Stimulated activated naive CD8-positive, alpha-beta T cell treated with anti-CD3 and anti-CD28 coated beads, Interleukin-15, Interleukin-2, amounts not matched to agents 100 ng/mL and 50 ng/mL, for 24 hours (primary cell): ENCODE measurements at regions not wholly inside any gene's neighbourhood (a gene's known extent, or its start where the extent isn't known, plus 50 kb on each side); places are given as distances from the start of the nearest gene placed in this dataset.

ENCODE experiments used
- H3K27ac Mint-ChIP-seq: one replicate; pipeline ENCODE4 v1.8.0; 2021; ENCODE audit warnings: mild to moderate bottlenecking, mixed read lengths
- H3K27me3 Mint-ChIP-seq: one replicate; pipeline ENCODE4 v1.8.0; 2021; ENCODE audit warnings: mixed read lengths
- H3K36me3 Mint-ChIP-seq: one replicate; pipeline ENCODE4 v1.8.0; 2021; ENCODE audit warnings: low read depth, mixed read lengths
- H3K4me1 Mint-ChIP-seq: one replicate; pipeline ENCODE4 v1.8.0; 2021; ENCODE audit warnings: low read depth, mixed read lengths
- H3K4me3 Mint-ChIP-seq: one replicate; pipeline ENCODE4 v1.8.0; 2021; ENCODE audit warnings: mild to moderate bottlenecking, mixed read lengths
- H3K9me3 Mint-ChIP-seq: one replicate; pipeline ENCODE4 v1.8.0; 2021; ENCODE audit warnings: mixed read lengths

- Mint-ChIP-seq H3K36me3 (no peaks in the 10 kb centered on the region), H3K9me3 (peaks cover 26% of the 10 kb centered on the region), H3K4me3 (no peak overlapping the region), H3K4me1 (no peaks in the 10 kb centered on the region), H3K27me3 (peaks cover 8% of the 10 kb centered on the region), H3K27ac (no peak overlapping the region)
These were observed 270.5 kb upstream of the GYPC start for GRCh38 chr2:126385441-126385840.

DNA sequence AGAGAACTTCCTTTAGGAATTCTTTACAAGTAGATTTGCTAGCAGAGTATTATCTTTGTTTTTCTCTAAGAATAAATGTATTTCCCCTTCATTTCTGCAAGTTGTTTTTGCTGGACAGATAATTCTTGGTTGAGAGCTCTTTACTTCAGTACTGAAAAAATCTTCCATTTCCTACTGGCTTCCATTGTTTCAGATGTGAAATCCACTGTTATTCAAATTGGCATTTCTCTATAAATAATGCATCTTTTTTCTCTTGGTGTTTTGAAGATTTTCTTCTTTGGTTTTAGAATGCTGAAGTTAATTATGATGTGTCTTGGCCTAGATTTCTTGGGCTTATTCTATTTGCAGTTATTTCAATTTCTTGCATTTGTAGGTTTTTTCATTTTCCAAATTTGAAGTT lies 270.0 kb upstream of the GYPC start:
- no peak overlapping the region for H3K4me3 Mint-ChIP-seq
- H3K27me3 Mint-ChIP-seq, result peaks cover 8% of the 10 kb centered on the region

GRCh38 chr2:126389446-126389845 lies 266.5 kb upstream of the GYPC start:
- peaks cover 26% of the 10 kb centered on the region for H3K9me3 Mint-ChIP-seq
- no peaks in the 10 kb centered on the region for H3K36me3 Mint-ChIP-seq
- H3K4me1 Mint-ChIP-seq, result no peaks in the 10 kb centered on the region
- no peak overlapping the region for H3K27ac Mint-ChIP-seq
- H3K4me3 Mint-ChIP-seq, result no peak overlapping the region
- peaks cover 7% of the 10 kb centered on the region for H3K27me3 Mint-ChIP-seq

More for the DNA sequence above, 270.0 kb upstream of the GYPC start:
- Mint-ChIP-seq H3K27ac (no peak overlapping the region), H3K36me3 (no peaks in the 10 kb centered on the region), H3K9me3 (peaks cover 26% of the 10 kb centered on the region), H3K4me1 (no peaks in the 10 kb centered on the region)

- H3K9me3 Mint-ChIP-seq, result peaks cover 10% of the 10 kb centered on the region
- H3K4me1 Mint-ChIP-seq, result no peaks in the 10 kb centered on the region
- H3K27ac Mint-ChIP-seq, result no peak overlapping the region
- H3K36me3 Mint-ChIP-seq, result no peaks in the 10 kb centered on the region
- no peak overlapping the region for H3K4me3 Mint-ChIP-seq
- H3K27me3 Mint-ChIP-seq, result peaks cover 14% of the 10 kb centered on the region
These were observed 263.1 kb upstream of the GYPC start for GRCh38 chr2:126392889-126393288.

- Mint-ChIP-seq H3K27me3 (peaks cover 11% of the 10 kb centered on the region), H3K9me3 (no peaks in the 10 kb centered on the region), H3K4me1 (no peaks in the 10 kb centered on the region), H3K27ac (no peak overlapping the region), H3K4me3 (no peak overlapping the region), H3K36me3 (no peaks in the 10 kb centered on the region)
These were observed 257.0 kb upstream of the GYPC start for GRCh38 chr2:126399001-126399400.

- no peaks in the 10 kb centered on the region for H3K9me3 Mint-ChIP-seq
- H3K27ac Mint-ChIP-seq, result no peak overlapping the region
- H3K4me1 Mint-ChIP-seq, result no peaks in the 10 kb centered on the region
- H3K36me3 Mint-ChIP-seq, result no peaks in the 10 kb centered on the region
- no peak overlapping the region for H3K4me3 Mint-ChIP-seq
- H3K27me3 Mint-ChIP-seq, result peaks cover 4% of the 10 kb centered on the region
These were observed 252.8 kb upstream of the GYPC start for GRCh38 chr2:126403039-126403628.

- H3K36me3 Mint-ChIP-seq, result no peaks in the 10 kb centered on the region
- H3K4me3 Mint-ChIP-seq, result no peak overlapping the region
- H3K4me1 Mint-ChIP-seq, result no peaks in the 10 kb centered on the region
- no peaks in the 10 kb centered on the region for H3K9me3 Mint-ChIP-seq
- H3K27me3 Mint-ChIP-seq, result peaks cover 4% of the 10 kb centered on the region
- H3K27ac Mint-ChIP-seq, result no peak overlapping the region
These were observed 249.7 kb upstream of the GYPC start for GRCh38 chr2:126406267-126406666.

GRCh38 chr2:126408671-126409070 lies 247.3 kb upstream of the GYPC start:
- H3K4me1 Mint-ChIP-seq, result peaks cover 17% of the 10 kb centered on the region
- H3K27ac Mint-ChIP-seq, result no peak overlapping the region

GRCh38 chr2:126409850-126410249 lies 246.1 kb upstream of the GYPC start:
- H3K9me3 Mint-ChIP-seq, result peaks cover 4% of the 10 kb centered on the region
- H3K36me3 Mint-ChIP-seq, result no peaks in the 10 kb centered on the region
- H3K4me1 Mint-ChIP-seq, result peaks cover 17% of the 10 kb centered on the region
- no peak overlapping the region for H3K27ac Mint-ChIP-seq
- H3K4me3 Mint-ChIP-seq, result no peak overlapping the region
- H3K27me3 Mint-ChIP-seq, result no peaks in the 10 kb centered on the region

More at GRCh38 chr2:126408671-126409070, 247.3 kb upstream of the GYPC start:
- Mint-ChIP-seq H3K27me3 (peaks cover 4% of the 10 kb centered on the region), H3K9me3 (no peaks in the 10 kb centered on the region), H3K4me3 (no peak overlapping the region), H3K36me3 (no peaks in the 10 kb centered on the region)

DNA sequence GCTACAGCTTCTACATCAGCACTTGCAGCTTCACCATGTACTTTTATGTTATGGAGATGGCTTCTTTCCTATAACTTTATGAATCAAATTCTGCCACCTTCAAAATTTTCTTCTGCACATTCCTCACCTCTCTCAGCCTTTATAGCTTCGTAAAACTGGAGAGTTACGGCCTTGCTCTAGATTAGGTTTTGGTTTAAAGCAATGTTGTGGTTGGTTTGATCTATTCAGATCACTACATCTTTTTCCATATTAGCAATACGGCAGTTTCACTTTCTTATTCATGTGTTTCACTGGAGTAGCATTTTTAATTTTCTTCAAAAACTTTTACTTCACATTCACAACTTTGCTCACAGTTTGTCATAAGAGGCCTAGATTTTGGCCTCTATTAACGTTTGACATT lies 242.9 kb upstream of the GYPC start:
- peak overlapping the region; percentile 7 for H3K4me3 Mint-ChIP-seq
- H3K9me3 Mint-ChIP-seq, result peaks cover 4% of the 10 kb centered on the region
- H3K4me1 Mint-ChIP-seq, result peaks cover 17% of the 10 kb centered on the region
- H3K27me3 Mint-ChIP-seq, result no peaks in the 10 kb centered on the region
- H3K36me3 Mint-ChIP-seq, result no peaks in the 10 kb centered on the region
- H3K27ac Mint-ChIP-seq, result no peak overlapping the region

DNA sequence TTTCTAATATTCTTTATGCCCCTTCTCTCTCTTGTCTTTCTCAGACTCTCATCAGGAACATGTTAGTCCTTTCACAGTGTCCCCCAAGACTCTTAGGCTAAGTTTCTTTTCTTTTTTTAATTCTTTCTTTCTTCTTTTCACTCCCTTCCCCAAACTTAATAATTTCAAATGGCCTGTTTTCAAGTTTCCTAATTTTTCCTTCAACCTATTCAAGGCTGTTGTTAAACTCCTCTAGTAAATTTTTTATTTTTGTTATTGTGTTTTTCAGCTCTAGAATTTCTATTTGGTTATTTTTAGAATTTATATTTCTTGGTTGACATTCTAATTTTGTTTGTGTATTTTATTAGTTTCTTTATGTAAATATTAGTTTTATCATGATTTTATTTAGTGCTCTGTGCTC lies 236.6 kb upstream of the GYPC start:
- peaks cover 20% of the 10 kb centered on the region for H3K9me3 Mint-ChIP-seq
- no peak overlapping the region for H3K27ac Mint-ChIP-seq
- no peaks in the 10 kb centered on the region for H3K4me1 Mint-ChIP-seq
- H3K36me3 Mint-ChIP-seq, result peaks cover 3% of the 10 kb centered on the region
- no peak overlapping the region for H3K4me3 Mint-ChIP-seq
- H3K27me3 Mint-ChIP-seq, result no peaks in the 10 kb centered on the region

- Mint-ChIP-seq H3K36me3 (no peaks in the 10 kb centered on the region), H3K9me3 (peaks cover 4% of the 10 kb centered on the region), H3K27me3 (peaks cover 12% of the 10 kb centered on the region), H3K4me1 (no peaks in the 10 kb centered on the region), H3K4me3 (no peak overlapping the region), H3K27ac (no peak overlapping the region)
These were observed 230.0 kb upstream of the GYPC start for GRCh38 chr2:126425943-126426342.

DNA sequence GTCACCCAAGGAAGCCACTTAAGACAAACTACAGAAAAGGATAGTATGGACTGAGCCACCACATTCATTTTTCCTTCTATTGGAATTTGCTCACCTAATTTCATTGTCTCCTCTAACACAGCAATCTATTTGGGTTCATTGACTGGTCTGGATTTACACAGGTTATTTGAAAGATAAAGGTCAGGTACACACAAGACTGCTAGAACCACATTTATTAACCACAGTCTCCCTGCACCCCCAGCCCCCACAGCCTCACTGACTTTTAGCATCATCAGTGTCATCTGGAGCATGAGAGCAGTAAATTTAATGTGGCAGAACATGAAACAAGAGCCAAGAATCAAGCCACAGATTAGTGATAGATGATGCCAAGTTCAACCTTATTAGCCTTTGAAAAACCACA lies 226.9 kb upstream of the GYPC start:
- peaks cover 12% of the 10 kb centered on the region for H3K27me3 Mint-ChIP-seq
- no peaks in the 10 kb centered on the region for H3K36me3 Mint-ChIP-seq

DNA sequence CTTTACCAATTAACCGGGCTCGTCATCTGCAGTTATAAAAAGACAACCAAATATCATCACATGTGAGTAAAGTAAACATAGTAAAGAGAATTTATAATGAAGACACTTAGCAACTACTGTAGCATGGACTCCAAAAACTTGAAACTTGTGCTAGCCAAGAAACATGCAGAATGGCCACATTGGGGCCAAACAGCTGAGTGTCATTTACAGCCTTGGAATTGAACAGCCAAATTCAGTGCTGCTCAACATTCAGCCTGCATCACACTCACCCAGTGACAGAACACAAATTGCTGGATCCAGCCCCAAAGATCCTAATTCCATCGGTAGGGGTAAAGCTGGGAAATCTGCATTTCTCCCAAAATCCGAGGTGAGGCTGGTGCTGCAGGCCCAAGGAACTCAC lies 224.8 kb upstream of the GYPC start:
- Mint-ChIP-seq H3K9me3 (no peaks in the 10 kb centered on the region), H3K27me3 (peaks cover 12% of the 10 kb centered on the region), H3K36me3 (no peaks in the 10 kb centered on the region), H3K4me3 (no peak overlapping the region), H3K27ac (no peak overlapping the region), H3K4me1 (no peaks in the 10 kb centered on the region)

More for the DNA sequence above, 226.9 kb upstream of the GYPC start:
- no peak overlapping the region for H3K4me3 Mint-ChIP-seq
- no peaks in the 10 kb centered on the region for H3K4me1 Mint-ChIP-seq
- no peak overlapping the region for H3K27ac Mint-ChIP-seq
- no peaks in the 10 kb centered on the region for H3K9me3 Mint-ChIP-seq

DNA sequence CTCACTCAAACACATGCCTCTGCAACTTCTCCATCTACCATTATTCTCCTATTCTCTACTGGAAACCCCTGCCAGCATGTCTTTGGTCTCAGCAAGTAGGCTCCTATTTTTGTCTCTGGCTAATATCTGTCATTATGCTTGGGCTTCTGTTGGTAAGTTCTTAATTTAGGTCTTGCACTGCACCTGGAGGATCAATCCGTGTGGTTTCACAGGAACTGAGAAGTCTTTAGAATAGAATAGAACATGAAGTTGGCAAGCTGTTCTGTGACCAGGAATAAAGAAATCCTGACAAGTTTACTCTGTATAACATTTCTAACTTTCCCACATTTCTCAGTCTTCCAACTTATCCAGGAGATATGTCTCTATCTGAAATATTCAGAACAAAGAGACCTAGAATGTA lies 219.5 kb upstream of the GYPC start:
- Mint-ChIP-seq H3K27me3 (no peaks in the 10 kb centered on the region), H3K27ac (no peak overlapping the region), H3K36me3 (no peaks in the 10 kb centered on the region), H3K4me3 (no peak overlapping the region), H3K4me1 (no peaks in the 10 kb centered on the region), H3K9me3 (no peaks in the 10 kb centered on the region)

DNA sequence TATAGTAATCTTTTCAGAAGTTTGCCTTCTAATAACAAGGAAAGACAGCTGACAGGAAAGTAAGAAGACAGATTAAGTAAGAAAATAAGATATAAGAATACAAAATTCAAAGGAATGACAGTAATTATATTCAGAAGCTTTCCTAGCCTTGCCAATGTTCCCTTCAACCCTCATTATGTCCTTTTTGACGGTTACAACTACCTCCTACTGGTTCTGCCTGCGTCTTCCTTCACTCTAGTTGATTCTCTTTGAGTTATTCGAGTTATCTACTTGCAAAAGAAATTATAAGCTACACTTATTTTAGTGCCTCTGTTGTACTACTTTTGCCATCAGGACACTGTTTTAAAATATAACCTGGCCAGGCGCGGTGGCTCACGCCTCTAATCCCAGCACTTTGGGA lies 218.9 kb upstream of the GYPC start:
- Mint-ChIP-seq H3K36me3 (no peaks in the 10 kb centered on the region), H3K4me3 (no peak overlapping the region), H3K9me3 (no peaks in the 10 kb centered on the region), H3K4me1 (no peaks in the 10 kb centered on the region), H3K27ac (no peak overlapping the region), H3K27me3 (no peaks in the 10 kb centered on the region)
